ENCODE measurements at regions not wholly inside any gene's neighbourhood (a gene's known extent, or its start where the extent isn't known, plus 50 kb on each side); places are given as distances from the start of the nearest gene placed in this dataset.
A peak's percentile ranks its signal among the peaks of the same experiment; 100 is the strongest.
"Not testable (repeated sequence)": the region's sequence is repeated elsewhere in the genome, so short reads cannot be mapped to it uniquely, and the experiment has no call there.

DNA sequence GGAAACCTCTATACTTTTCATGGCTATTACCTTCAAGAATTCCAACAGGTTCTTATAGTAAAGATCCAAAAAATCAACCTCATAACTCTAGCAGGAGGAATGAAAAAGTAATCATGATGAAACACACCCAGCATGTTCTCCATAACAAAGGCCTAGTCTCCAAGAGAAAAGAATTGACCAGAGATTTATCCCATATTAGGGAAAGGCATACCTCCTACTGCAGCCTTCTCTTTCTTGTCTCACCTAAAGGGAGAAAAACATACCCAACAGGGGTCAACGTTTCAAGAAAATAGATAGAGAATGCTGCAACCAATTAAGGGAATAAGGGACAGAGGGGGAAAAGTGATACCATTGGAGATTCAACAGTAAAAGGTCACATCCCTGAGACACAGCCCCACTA is 262.5 kb downstream of the FRK start:
- no peak for DNase-seq

DNA sequence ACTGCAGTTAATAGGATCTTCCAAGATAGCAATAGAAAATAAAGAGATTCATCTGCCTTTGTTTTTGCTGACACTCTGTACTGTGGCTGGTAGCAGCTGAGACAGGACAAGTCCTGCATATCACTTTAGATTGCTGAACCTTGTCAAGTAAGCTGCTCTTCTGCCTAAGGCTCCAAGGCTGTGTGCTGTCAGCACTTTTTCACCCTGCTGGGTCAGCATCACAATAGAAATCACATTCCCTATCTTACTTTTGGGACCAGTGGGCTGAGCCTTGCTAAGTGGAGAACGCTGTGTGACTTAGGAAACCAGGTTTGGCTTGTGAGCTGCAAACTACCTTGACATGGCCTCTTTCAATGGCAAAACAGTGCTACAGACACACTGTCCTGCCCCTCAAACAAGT is 263.9 kb downstream of the FRK start:
- no peak for DNase-seq

DNA sequence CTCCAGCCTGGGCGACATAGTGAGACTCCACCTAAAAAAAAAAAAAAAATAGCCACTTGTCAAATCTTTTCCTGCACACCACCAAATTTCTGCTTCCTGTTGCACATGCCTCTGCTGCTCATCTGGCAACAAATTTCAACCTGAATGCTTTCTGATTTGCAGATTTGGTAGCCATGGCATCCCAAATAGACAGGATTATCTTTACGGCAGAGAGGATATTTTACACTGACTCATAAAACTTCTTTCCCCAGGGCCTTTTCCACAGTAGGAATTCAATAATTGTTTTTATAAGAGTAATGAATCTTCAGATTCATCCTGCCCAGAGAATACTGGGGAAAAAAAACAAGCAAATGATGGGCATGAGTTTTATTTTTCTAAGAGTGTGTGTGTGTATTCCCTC is 264.6 kb downstream of the FRK start:
- DNase-seq, result no peak

DNA sequence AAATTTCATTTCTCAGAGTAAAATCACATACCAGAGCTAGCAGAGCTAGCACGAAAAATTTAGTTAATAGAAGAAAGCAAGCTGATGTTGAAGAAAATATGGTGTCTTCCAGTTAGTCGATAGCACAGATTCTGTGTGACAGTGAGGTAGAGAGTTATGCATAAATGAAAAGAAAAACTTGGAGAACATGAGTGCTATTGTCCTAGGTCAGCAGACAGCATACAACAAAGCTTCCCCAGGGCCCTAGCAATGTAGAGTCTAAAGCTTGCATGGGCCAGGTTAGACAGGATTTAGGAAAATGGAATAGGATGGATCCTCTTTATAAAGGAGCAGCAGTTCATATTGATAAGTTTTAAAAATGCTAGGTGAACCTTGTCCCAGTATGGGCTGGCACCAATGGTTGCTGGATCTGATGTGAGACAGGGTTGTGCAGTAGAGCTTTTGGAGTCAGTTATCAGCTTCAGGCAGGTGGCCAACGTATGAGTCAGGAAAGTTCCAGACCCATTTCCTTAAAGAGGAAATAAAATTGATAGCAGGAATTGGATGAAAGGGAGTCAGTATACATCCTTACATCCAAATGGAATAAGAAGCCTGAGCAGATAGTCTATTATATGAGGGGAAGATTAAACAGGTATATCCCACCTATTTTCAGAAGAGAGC is 277.2 kb downstream of the FRK start:
- DNase-seq, result no peak

DNA sequence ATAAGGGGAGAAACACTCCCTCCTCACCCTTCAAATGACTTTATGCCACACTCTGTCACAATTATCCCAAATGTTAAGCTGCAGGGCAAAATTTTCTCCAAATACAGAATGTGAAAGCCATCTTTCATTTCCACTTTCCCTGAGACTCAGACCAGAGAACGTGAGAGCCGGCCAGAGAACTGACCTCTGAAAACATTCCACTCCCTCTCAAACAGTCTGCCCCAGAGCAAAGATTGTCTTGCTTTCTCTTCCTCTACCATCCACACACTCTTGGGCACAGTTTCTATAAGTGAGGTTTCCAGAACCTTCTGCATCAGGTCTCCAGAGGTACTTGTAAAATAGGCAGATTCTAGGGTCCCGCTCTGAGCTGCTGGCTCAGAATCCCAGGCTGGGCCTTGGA is 278.1 kb downstream of the FRK start:
- no peak for DNase-seq

DNA sequence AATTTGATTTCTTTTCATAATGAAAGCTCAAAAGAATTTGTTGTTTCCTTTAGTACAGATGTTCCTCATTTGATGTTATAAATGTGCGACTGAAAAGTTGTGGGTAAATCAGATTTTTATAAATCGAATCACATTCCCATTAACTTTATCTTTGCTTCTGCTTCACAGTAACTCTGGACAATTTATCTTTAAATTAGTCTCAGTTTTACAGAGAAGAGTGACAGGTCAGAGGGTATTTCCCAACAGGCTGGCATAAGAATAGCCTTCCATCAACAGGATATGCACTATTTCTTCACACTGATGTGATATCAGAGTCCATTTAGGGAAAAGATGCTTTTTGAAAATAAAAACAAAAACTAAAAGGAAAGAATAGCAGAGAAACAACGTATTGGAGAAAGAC is 286.9 kb downstream of the FRK start:
- DNase-seq, result no peak

DNA sequence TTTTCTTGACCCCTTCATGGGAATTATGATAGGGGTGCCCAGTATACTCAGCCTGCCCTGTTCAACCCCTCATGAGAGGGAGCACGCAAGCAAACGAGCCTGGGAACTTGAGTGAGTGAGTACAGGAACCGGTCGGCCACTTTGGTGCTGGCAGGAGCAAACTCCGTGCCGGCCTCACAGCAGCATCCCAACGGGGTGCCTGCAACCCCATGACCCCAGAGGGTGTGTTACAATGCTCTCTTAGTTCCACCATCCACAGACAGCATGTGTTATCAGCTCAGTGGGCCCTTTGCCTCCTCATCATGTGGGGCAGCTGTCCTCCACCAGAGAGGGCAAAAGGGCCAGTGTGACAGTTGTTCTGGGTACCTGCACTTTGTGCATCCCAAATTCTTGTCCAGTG is 289.8 kb downstream of the FRK start:
- no peak for DNase-seq

DNA sequence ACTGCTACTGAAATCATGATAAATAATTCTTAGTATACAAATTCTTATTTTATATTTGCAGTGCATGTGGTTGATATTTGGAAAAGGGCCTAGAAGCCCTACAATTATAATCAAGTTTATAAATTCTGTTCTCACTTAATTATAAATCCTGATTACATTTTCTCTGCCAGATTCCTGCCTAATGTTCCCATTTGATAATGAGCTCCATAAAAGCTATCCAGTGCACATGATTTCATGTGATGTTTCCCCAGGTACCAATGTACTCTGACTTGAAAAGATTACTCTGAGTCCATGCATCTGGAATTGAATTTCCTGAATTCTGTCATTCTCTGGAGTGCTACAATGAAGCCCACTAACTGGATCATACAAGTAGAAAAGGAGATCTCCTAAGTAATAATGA is 292.2 kb downstream of the FRK start:
- DNase-seq, result no peak

DNA sequence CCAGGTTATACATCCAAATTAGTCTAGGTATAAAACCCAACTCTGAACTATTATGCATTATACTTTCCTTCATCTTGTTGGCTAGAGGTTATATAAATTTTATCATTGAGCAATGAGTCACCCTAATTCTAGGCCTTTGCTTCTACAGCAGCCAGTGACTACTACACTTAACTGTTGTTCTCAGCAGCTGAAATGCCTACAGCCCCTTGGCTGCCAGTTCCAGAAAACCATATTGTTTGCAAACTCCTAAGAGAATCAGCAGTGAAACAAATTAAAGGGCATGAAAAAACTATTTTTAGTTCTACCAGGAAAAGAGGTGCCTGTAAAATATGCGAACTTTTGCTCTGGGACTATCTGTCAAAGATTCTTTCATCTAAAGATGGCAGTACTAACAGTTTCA is 292.8 kb downstream of the FRK start:
- DNase-seq, result no peak

DNA sequence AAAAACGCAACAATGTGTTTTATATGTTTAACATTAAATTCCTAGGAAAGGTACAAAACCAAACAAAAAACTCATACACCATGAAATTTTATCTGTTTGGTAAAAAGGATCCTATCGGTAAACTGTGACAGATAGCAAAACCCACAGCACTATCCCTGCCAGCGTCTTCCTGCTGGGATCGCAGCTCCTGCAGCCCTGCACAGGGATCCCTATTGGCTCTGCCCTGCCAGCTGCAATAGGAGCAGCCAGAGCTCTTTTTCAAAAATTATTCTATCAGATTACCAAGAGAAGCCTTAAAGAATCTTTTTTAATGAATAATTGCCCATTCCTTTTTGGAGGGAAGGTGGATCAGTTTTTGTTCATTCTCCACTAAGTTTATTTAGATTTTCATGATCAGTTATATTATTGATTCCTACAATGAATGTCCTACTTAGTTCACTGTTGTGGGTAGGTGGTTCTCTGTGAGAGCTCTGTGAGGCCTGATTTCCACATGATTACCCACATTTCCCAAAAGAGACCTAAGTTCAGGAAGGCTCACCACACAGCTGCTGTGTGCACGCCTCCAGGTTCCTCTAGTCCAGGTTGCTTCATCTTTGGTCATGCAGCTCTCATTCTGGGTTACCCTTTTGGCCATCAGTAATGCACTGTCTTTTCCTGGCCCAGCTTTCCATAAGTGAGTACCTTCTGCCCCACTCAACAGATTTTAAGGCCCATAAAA is 293.8 kb downstream of the FRK start:
- peak in 1 of 4 experiments; percentile 1 for DNase-seq

DNA sequence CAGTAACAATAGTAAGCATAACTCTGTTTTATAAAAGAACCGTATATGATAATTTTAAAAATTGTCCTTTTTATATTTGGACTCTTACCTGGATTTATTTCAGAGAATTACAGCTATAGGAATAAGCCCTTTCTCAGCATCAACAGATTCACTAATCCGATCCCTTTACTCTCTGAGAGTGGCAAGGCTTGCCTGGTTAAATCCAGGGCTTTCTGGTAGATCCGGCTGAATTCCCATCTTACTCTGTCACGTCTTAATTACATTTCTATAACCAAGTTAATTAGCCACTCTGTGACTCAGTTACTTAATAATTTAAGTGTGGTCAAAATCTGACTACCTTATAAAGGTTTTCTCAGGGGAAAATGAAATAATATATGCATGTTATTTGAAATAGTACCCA is 294.7 kb downstream of the FRK start:
- DNase-seq, result no peak

DNA sequence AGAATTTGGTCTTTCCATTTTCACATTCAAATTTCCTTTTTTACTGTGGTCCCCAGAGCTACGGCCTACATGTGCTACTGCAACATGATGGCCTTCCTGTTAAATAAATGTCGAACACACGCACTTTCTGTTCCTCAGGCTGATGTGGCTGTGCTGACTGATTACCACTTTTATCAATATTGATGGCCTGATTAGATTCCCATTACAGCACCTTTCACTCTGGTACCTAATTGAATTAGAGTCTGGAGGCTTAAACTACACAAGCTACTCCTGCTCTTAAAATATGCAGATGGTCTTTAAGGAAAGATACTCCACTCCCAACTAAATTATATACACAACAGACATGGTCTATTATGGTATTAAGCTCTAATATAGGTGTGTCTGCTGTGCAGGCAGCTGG is 301.6 kb downstream of the FRK start:
- DNase-seq, result no peak

DNA sequence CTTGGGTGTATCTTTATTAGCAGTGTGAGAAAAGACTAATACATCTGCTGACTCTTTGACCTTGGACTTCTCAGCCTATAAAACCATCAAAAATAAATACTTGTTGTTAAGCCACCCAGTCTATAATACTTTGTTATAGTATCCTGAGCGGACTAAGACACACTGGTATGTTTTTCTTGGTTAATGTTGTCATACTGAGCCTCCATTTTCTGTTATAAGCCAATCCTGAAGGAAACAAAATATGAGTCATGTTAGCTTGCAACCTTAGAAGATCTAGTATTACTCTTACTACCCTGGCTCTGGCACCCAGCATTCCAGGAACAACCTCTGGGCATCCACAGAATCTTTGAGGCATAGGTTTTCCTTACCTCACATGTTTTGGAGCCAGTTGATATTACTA is 307.2 kb downstream of the FRK start:
- no peak for DNase-seq

DNA sequence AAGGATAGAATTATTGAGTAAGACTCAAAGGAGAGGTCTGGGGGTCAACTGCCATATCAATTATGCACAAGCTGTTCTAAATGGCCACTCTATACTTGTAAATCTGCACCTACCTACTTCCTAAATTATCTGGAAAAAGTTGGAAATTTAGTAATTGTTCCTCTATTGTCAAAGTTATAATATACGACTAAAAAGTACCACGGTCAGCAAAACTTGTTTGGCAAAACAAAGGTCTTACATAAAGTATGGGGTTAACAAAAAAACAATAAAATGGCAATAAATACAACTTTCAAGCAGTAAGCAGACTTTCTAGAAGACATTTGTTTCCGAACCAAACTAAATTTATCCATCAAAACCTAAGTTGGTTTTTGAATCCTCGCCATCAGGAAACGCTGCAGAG is 309.7 kb downstream of the FRK start:
- no peak for DNase-seq

DNA sequence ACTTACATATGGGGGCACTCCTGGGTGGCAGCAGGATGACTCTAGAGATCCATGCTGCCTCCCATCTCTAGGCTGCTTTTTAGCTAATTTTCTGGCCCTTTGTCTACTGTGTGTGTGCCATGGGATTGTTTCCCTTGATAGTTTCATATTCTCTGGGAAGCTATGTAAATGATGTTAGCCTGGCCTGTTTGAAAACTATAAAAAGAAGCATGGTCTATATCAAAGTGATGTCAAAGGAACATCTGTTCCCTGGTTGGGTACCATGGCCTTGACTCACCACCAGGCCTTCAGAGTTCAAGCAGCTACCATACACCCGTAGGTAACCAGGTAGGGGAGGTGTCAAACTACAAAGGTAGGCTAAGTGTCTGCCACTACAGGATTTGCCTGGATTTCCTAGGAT is 310.4 kb downstream of the FRK start:
- DNase-seq, result no peak

DNA sequence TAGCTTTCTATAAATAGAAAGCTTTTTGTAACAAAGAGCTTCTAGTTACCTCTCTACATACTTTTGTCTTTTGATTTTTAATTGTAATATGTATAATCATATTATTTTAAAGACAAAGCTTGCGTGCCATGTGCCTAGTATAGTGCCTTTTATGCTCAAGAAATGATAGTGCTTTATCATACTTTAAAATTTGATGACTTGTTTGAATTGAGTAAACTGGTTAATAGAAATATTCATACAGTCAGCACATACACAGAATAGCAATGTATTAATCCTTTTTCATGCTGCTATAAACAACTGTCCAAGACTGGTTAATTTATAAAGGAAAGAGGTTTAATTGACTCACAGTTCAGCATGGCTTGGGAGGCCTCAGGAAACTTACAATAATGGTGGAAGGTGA is 313.0 kb downstream of the FRK start:
- no peak for DNase-seq

DNA sequence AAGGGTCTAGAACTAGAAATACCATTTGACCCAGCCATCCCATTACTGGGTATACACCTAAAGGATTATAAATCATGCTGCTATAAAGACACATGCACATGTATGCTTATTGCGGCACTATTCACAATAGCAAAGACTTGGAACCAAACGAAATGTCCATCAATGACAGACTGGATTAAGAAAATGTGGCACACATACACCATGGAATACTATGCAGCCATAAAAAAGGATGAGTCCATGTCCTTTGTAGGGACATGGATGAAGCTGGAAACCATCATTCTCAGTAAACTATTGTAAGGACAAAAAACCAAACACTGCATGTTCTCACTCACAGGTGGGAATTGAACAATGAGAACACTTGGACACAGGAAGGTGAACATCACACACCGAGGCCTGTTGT is 314.1 kb downstream of the FRK start:
- DNase-seq, result not testable (repeated sequence)

DNA sequence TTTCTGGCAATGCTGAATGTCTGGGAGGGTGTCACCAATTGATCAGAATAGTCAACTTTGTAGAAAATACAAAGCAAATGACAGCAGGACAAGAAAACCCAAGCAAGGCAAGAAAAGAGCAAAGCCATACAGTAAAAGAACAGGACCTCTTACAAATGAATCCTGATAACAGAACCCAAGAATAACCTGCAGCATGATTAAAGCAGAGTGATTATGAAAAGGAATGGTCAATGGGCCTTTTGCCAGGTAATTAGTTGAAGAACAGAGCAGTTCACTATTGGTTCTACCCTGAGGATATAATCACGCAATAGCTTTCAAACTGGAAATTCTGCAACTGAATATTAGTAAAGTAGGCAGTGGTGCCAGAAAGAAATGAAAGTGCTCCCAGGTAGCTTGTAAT is 319.8 kb downstream of the FRK start:
- DNase-seq, result no peak

DNA sequence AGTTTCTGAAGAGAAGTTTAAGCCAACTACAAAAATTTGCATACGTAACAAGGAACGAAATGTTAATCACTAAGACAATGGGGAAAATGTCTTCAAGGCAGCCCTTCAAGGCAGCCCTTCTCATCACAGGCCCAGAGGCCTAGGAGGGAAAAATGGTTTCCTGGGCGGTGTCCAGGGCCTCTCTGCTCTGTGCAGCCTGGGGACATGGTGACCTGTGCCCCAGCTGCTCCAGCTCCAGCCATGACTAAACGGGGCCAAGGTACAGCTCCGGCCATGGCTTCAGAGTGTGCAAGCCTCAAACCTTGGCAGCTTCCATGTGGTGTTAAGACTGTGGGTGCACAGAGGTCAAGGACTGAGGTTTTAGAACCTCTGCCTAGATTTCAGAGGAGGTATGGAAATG is 325.1 kb downstream of the FRK start:
- DNase-seq, result no peak

DNA sequence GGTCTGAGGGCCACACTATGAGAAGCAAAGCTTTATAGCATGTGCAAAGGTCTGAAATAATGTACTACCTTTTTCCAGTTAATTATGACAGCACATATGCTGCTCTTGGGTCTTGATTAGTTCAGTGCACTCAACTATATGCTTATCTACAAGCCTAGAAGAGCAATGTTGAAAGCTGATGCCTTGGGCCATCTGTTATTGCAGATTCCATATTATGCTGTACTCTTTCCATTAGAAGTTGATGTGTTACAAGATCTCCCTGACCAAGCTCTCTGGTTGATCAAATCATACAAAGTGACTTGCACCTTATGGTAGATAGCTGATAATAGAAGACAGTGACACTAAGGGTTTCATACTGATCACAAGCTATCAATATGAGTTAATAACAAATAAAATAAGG is 327.3 kb downstream of the FRK start:
- DNase-seq, result no peak

DNA sequence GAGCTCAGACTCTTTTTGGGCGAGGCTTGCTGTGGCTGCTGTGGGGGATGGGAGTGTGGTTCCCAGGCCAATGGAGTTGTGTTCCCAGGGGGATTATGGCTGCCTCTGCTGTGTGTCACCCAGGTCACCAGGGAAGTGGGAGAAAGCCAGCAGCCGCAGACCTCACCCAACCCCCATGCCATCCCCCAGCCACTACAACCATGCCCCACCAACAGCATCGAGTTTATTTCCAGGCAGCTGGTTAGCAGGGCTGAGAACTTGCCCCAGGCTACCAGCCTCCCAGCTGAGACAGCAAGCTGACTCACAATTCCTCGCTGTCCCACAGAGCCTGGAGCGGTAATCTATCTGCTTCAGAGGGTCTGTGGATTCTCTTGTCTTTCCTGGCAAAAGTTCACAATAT is 331.7 kb downstream of the FRK start:
- no peak for DNase-seq

DNA sequence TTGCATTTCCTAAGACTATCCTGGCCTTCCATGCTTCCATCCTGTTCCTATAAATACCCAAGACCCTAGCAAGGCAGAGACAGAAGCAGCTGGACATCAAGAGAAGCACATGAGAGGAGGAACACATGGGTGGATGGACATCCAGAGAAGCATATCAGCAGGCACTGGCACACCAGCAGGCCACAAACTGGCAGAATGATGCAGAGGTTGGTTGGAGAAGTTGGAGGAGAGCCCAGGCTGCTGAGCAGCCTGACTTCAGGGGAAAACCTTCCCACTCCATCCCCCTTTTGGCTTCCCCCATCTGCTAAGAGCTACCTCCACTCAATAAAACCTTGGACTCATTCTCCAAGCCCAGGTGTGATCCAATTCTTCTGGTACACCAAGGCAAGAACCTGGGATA is 332.5 kb downstream of the FRK start:
- DNase-seq, result no peak

DNA sequence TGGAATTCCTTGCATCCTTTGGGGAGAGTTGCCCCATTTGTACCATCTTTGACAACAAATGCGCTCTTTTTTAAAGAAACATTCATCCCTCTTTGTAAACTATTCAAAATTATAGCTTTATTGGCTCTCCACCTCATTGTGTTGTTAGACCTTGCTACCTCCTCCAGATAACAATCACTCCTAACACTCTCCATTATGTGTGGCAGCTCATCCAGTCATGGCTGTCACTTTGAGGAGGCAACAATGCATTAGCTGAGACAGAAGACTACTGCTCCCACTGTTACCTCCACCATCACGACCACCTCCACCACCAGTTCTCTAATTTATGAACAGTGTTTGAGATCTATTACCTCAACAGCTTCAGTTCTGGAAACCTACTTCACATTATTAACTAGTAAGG is 339.1 kb downstream of the FRK start:
- DNase-seq, result no peak

DNA sequence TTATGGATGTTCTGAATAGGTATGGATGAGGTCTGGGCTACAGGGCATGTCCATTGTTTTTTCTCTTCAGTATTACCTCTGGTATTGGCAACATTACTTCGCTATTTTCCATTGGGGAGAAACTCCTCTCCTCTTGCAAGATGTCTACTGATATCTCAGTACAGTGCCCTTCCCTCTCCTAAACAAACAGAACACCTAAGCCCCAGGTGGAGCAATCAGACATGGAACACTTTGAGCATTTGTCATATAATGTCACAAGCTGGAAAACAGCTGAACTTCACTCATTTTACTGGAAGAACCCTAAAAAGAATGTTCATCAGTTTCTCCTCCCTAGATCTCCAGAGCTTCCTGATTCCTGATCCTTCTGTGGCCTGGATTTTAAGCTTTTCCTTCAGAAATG is 339.8 kb downstream of the FRK start:
- no peak for DNase-seq

DNA sequence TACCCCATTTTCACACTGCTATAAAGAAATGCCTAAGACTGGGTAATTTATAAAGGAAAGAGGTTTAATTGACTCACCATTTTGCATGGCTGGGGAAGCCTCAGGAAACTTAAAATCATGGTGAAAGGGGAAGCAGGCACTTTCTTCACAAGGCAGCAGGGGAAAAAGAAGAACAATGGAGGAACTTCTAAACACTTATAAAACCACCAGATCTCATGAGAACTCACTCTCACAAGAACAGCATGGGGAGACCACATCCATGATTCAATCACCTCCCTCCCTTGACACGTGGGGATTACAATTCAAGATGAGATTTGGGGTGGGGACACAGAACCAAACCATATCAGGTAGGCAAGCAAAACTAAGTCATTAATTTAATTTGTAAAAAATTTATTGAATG is 343.2 kb downstream of the FRK start:
- no peak for DNase-seq

Measured in suppressor macrophage (primary cell).